ENCODE measurements at regions not wholly inside any gene's neighbourhood (a gene's known extent, or its start where the extent isn't known, plus 50 kb on each side); places are given as distances from the start of the nearest gene placed in this dataset.
A peak's percentile ranks its signal among the peaks of the same experiment; 100 is the strongest.

- no CpG with 5 or more reads among the region's 2 CpGs for WGBS (ENCODE audit: extremely low coverage, insufficient coverage, low lambda C conversion rate)
- H3K79me1 ChIP-seq (ENCODE audit: low read length): no peaks in the 10 kb centered on the region
- H3K18ac ChIP-seq (ENCODE audit: low read length): no peak overlapping the region
Observed at GRCh38 chrY:15510288-15510687, 986.0 kb downstream of the NLGN4Y start.

DNA sequence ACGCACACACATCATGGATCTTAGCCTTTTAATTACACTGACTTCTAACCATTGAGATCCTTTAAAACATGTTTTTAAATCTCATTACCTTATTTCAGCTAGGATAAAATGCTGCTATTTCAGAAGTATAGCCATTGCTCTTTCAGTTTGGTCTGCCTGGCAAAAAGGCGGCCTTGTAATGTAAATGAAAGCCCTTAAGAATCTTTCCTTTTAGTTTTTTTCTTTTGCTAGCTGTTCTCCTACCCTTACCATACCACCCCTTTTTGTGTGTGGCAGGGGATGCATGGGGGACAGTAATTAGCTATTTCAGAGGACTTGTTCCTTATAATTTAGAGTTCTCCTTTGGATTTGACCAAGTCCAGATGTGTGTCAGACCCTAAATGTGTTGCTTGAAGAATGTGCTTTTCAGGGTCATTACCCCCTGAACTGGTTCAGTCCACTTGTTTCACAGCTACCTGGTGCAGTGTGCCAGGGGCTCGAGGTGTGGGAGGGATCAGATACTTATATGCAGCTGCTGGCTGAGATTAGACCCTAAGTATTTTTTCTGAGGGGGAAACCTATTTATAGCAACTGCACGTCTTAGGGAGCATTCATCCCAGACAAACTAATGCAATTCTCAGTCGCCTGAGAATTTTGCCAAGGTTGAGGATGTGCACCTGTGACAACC lies 986.8 kb downstream of the NLGN4Y start:
- Histone ChIP-seq H2BK5ac (ENCODE audit: low read length) (no peak overlapping the region), H3K18ac (ENCODE audit: low read length) (peak overlapping the region; percentile 2), H2BK15ac (replicated peaks; ENCODE audit: low read depth) (no peak overlapping the region), H3K27ac (ENCODE audit: low read depth, low read length) (peak overlapping the region; percentile 66), H2AK5ac (ENCODE audit: low read length) (no peak overlapping the region), H3K9ac (ENCODE audit: low read length) (no peak overlapping the region), H3K79me2 (ENCODE audit: control insufficient read depth, insufficient read depth, low read length) (no peaks in the 10 kb centered on the region), H3K4me2 (ENCODE audit: low read length) (no peak overlapping the region), H2BK120ac (ENCODE audit: low read depth, low read length) (no peak overlapping the region), H4K8ac (ENCODE audit: low read depth, low read length) (no peak overlapping the region), H3K4me3 (ENCODE audit: low read length) (no peak overlapping the region), H3K4me1 (ENCODE audit: control insufficient read depth, low read depth, low read length) (no peaks in the 10 kb centered on the region), H3K27me3 (ENCODE audit: insufficient read depth, low read length, poor library complexity) (no peaks in the 10 kb centered on the region), H3K79me1 (ENCODE audit: low read length) (no peaks in the 10 kb centered on the region), H4K5ac (ENCODE audit: low read length) (no peak overlapping the region), H3K36me3 (ENCODE audit: control insufficient read depth, insufficient read depth, low read length) (no peaks in the 10 kb centered on the region), H3K56ac (ENCODE audit: low read length) (no peak overlapping the region), H3K23ac (ENCODE audit: low read length) (no peak overlapping the region), H3K4ac (ENCODE audit: low read depth, low read length) (no peak overlapping the region)
- DNase-seq: no peak
- no CpG with 5 or more reads among the region's 5 CpGs for WGBS (ENCODE audit: extremely low coverage, insufficient coverage, low lambda C conversion rate)

More at GRCh38 chrY:15510288-15510687, 986.0 kb downstream of the NLGN4Y start:
- Histone ChIP-seq H4K8ac (ENCODE audit: low read depth, low read length) (no peak overlapping the region), H3K79me2 (ENCODE audit: control insufficient read depth, insufficient read depth, low read length) (no peaks in the 10 kb centered on the region), H3K4me3 (ENCODE audit: low read length) (no peak overlapping the region), H3K27me3 (ENCODE audit: insufficient read depth, low read length, poor library complexity) (no peaks in the 10 kb centered on the region), H3K9ac (ENCODE audit: low read length) (no peak overlapping the region), H3K23ac (ENCODE audit: low read length) (no peak overlapping the region), H2BK120ac (ENCODE audit: low read depth, low read length) (no peak overlapping the region), H3K4me1 (ENCODE audit: control insufficient read depth, low read depth, low read length) (no peaks in the 10 kb centered on the region), H4K5ac (ENCODE audit: low read length) (no peak overlapping the region), H2BK15ac (replicated peaks; ENCODE audit: low read depth) (no peak overlapping the region), H3K27ac (ENCODE audit: low read depth, low read length) (no peak overlapping the region), H2AK5ac (ENCODE audit: low read length) (no peak overlapping the region), H3K56ac (ENCODE audit: low read length) (no peak overlapping the region), H3K36me3 (ENCODE audit: control insufficient read depth, insufficient read depth, low read length) (no peaks in the 10 kb centered on the region), H3K4me2 (ENCODE audit: low read length) (no peak overlapping the region), H3K4ac (ENCODE audit: low read depth, low read length) (no peak overlapping the region), H2BK5ac (ENCODE audit: low read length) (no peak overlapping the region)
- no peak for DNase-seq

- Histone ChIP-seq H2BK5ac (ENCODE audit: low read length) (no peak overlapping the region), H3K4me2 (ENCODE audit: low read length) (no peak overlapping the region), H2BK120ac (ENCODE audit: low read depth, low read length) (no peak overlapping the region), H3K27me3 (ENCODE audit: insufficient read depth, low read length, poor library complexity) (no peaks in the 10 kb centered on the region), H4K5ac (ENCODE audit: low read length) (no peak overlapping the region), H3K79me2 (ENCODE audit: control insufficient read depth, insufficient read depth, low read length) (no peaks in the 10 kb centered on the region), H3K23ac (ENCODE audit: low read length) (no peak overlapping the region), H3K18ac (ENCODE audit: low read length) (no peak overlapping the region), H2AK5ac (ENCODE audit: low read length) (no peak overlapping the region), H3K27ac (ENCODE audit: low read depth, low read length) (no peak overlapping the region), H3K4me3 (ENCODE audit: low read length) (no peak overlapping the region), H3K36me3 (ENCODE audit: control insufficient read depth, insufficient read depth, low read length) (no peaks in the 10 kb centered on the region), H3K56ac (ENCODE audit: low read length) (no peak overlapping the region), H3K4me1 (ENCODE audit: control insufficient read depth, low read depth, low read length) (no peaks in the 10 kb centered on the region), H3K79me1 (ENCODE audit: low read length) (no peaks in the 10 kb centered on the region), H4K8ac (ENCODE audit: low read depth, low read length) (no peak overlapping the region), H3K9ac (ENCODE audit: low read length) (no peak overlapping the region), H3K4ac (ENCODE audit: low read depth, low read length) (no peak overlapping the region), H2BK15ac (replicated peaks; ENCODE audit: low read depth) (no peak overlapping the region)
- no peak for DNase-seq
- WGBS (ENCODE audit: extremely low coverage, insufficient coverage, low lambda C conversion rate): no CpG with 5 or more reads among the region's 5 CpGs
Observed at GRCh38 chrY:15535131-15535530, 1010.8 kb downstream of the NLGN4Y start.

DNA sequence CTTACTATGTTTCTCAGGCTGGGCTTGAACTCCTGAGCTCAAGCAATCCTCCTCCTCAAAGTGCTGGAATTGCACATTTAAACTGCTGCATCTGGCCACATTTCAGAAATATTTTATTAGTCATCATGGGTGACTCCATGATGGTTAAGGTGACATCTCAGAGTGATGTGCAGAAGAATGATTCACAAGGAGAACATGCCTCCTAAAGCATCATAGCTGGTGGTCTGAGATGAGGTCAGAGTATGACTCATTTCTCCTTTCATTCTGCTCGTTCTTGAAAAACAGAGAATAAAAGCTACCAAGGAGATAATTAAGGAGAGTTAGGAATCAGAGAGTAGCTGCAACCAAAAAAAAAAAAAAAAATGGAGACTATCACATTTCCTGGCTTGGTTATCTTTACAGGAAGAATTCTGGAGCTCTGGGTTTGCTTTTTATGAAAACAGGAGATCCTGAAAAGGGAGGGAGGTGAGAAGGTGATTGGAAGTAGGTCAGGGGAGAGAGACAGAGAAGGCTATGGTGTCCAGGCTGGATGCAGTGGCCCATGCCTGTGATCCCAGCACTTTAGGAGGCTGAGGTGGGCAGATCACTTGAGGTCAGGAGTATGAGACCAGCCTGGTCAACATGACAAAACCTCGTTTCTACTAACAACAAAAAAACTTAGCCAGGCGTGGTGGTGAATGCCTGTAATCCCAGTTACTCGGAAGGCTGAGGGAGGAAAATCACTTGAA lies 1011.6 kb downstream of the NLGN4Y start:
- peak; percentile 40 for DNase-seq
- no CpG with 5 or more reads among the region's 4 CpGs for WGBS (ENCODE audit: extremely low coverage, insufficient coverage, low lambda C conversion rate)
- Histone ChIP-seq H2BK5ac (ENCODE audit: low read length) (no peak overlapping the region), H3K18ac (ENCODE audit: low read length) (no peak overlapping the region), H4K5ac (ENCODE audit: low read length) (no peak overlapping the region), H3K4me2 (ENCODE audit: low read length) (no peak overlapping the region), H4K8ac (ENCODE audit: low read depth, low read length) (no peak overlapping the region), H3K27ac (ENCODE audit: low read depth, low read length) (no peak overlapping the region), H3K36me3 (ENCODE audit: control insufficient read depth, insufficient read depth, low read length) (no peaks in the 10 kb centered on the region), H3K4me3 (ENCODE audit: low read length) (no peak overlapping the region), H3K79me2 (ENCODE audit: control insufficient read depth, insufficient read depth, low read length) (no peaks in the 10 kb centered on the region), H2AK5ac (ENCODE audit: low read length) (no peak overlapping the region), H3K4ac (ENCODE audit: low read depth, low read length) (peak overlapping the region; percentile 16), H3K79me1 (ENCODE audit: low read length) (no peaks in the 10 kb centered on the region), H3K56ac (ENCODE audit: low read length) (no peak overlapping the region), H2BK120ac (ENCODE audit: low read depth, low read length) (no peak overlapping the region), H2BK15ac (replicated peaks; ENCODE audit: low read depth) (no peak overlapping the region), H3K4me1 (ENCODE audit: control insufficient read depth, low read depth, low read length) (no peaks in the 10 kb centered on the region), H3K23ac (ENCODE audit: low read length) (no peak overlapping the region), H3K27me3 (ENCODE audit: insufficient read depth, low read length, poor library complexity) (no peaks in the 10 kb centered on the region), H3K9ac (ENCODE audit: low read length) (no peak overlapping the region)

- H3K4me2 ChIP-seq (ENCODE audit: low read length): no peak overlapping the region
- no peaks in the 10 kb centered on the region for H3K79me1 ChIP-seq (ENCODE audit: low read length)
- no peak overlapping the region for H2BK5ac ChIP-seq (ENCODE audit: low read length)
- H3K36me3 ChIP-seq (ENCODE audit: control insufficient read depth, insufficient read depth, low read length): no peaks in the 10 kb centered on the region
- H2AK5ac ChIP-seq (ENCODE audit: low read length): no peak overlapping the region
- no peak overlapping the region for H3K56ac ChIP-seq (ENCODE audit: low read length)
- H3K9ac ChIP-seq (ENCODE audit: low read length): no peak overlapping the region
- no peak for DNase-seq
- H3K4me3 ChIP-seq (ENCODE audit: low read length): no peak overlapping the region
- no peak overlapping the region for H3K18ac ChIP-seq (ENCODE audit: low read length)
- H3K23ac ChIP-seq (ENCODE audit: low read length): no peak overlapping the region
- H3K4ac ChIP-seq (ENCODE audit: low read depth, low read length): no peak overlapping the region
- no peaks in the 10 kb centered on the region for H3K4me1 ChIP-seq (ENCODE audit: control insufficient read depth, low read depth, low read length)
- no peak overlapping the region for H2BK15ac ChIP-seq (replicated peaks; ENCODE audit: low read depth)
- no peaks in the 10 kb centered on the region for H3K79me2 ChIP-seq (ENCODE audit: control insufficient read depth, insufficient read depth, low read length)
- no peak overlapping the region for H4K5ac ChIP-seq (ENCODE audit: low read length)
- H3K27me3 ChIP-seq (ENCODE audit: insufficient read depth, low read length, poor library complexity): no peaks in the 10 kb centered on the region
- no peak overlapping the region for H4K8ac ChIP-seq (ENCODE audit: low read depth, low read length)
- H2BK120ac ChIP-seq (ENCODE audit: low read depth, low read length): no peak overlapping the region
- no peak overlapping the region for H3K27ac ChIP-seq (ENCODE audit: low read depth, low read length)
Observed at GRCh38 chrY:15540516-15540915, 1016.2 kb downstream of the NLGN4Y start.

Measured in mesendoderm (in vitro differentiated cells).